Hypothalamus (tissue), 51 donors: ENCODE measurements at regions not wholly inside any gene's neighbourhood (a gene's known extent, or its start where the extent isn't known, plus 50 kb on each side); places are given as distances from the start of the nearest gene placed in this dataset.

Experiments used
- DNase-seq, 51 donors: peaks; one replicate each; lab custom pipeline; 2025; lab: John Stamatoyannopoulos, UW

DNA sequence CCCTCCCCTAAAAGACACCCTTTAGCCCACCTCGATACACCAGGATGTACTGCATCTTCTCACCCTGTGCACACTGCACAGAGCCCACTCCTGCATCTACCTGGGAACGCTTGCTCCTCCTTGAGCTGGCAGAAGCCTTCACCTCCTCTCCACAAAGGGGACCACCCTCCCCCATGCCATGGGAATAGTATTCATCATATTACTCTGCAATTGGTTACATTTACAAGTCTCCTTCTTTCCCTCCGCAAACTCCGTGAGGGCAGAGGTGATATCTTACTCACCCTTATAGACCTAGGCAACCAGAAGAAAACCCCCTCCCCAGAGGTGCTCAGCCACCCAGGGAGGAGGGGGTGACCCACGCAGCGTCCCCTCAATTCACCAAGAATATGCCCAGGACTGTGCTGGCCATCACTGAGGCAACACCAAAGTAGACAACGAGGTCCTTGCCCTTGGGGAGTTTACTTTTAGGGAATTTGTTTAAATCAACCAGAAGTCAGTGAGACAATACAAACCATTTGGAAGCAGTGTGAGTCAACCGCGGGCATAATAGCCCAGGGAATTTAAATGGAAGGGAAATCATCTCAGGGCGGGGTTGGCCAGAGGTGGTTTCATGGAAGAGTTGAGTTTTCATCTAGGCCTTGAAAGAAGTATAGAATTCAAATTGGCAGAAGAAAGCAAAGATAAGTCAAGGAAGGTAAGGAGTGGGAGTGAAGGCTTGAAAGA lies 214.5 kb downstream of the BARX2 start:
- no peak for DNase-seq

DNA sequence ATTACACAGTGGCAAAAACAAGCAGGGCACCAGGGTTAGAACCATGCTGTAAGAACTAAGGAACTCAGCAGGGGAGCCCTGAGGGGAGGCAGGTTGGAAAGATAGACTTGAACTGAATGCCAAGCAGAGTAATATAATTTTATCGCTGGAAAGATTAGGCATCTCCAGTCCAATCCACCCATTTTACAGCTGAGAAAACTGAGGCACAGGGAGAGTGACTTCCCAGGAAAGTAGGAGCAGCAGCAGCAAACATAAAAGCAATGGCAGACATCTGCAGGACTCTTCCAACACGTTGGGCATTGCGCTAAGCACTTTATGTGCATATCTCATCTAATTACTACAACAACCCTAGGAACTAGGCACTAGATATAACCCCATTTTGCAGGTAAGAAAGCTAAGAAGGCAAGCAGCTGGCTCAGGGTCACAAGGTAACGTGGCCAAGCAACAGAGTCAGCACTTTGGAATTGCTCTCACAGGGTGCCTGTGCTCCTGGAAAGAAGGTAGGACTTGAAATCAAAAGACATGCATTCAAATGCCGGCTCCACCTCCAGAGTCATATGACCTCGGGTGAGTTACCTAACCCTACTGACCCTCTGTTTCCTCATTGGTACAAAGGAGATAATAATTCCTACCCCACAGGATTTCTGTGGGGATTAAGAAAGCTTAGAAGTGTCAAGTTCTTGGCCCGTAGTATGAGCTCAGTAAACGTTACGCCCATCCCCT lies 215.3 kb downstream of the BARX2 start:
- no peak for DNase-seq

DNA sequence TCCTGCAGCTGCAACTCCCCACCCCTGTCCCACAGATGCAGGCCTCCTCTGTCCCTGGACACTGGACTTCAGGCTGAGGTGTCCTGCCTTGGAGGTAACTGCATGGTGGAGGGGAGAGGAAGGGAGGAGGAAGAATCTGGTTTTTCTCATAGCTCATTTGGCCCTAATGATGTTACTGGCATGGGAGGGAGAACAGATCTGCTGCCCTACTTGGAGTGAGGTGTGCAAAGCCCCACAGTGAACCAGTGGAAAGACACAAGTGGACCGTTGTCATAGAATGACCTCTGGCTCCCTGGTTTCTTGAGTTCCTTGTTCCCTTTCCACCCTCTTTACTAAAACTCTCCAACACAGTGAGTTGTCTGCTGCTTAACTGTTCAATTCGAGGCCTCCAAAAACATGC lies 215.9 kb downstream of the BARX2 start:
- DNase-seq, result no peak

DNA sequence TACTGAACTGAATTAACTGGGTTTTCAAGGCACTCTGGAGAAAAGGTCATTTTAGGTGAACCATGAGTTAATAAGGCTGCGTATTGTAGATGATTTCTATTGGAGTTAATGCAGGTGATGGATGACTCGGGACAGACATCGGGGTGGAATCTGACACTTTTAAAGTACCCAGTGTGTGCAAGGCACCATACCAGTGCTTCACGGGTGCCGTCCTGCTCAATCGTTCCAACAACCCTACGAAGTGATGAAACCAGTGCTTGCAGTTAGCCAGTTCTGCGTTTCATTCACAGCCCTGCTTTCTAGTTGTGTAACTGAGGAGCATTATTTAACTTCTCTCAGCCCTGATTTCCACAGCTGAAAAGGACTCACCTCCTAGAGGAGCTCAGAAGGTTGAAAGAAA lies 216.5 kb downstream of the BARX2 start:
- no peak for DNase-seq

DNA sequence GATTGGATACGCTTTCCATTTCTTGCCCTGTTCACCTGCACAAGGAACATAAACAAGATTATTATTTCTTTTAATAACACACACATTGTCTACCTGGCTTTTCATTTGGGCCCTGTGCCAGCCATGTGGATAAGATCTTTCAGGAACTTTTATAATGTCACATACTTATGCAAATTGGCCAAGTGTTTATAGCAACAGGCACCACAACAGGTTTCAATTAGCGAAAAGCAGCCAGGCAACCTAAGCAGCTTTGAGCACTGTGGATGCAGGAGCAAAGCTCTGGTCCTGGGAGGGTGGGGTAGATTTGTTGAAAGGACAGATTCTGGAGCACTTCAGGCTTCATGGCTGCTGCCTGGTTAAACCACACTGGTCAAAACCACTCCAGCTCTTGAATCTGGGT lies 217.4 kb downstream of the BARX2 start:
- DNase-seq, result peak in 1 of 51 donors; percentile 9

DNA sequence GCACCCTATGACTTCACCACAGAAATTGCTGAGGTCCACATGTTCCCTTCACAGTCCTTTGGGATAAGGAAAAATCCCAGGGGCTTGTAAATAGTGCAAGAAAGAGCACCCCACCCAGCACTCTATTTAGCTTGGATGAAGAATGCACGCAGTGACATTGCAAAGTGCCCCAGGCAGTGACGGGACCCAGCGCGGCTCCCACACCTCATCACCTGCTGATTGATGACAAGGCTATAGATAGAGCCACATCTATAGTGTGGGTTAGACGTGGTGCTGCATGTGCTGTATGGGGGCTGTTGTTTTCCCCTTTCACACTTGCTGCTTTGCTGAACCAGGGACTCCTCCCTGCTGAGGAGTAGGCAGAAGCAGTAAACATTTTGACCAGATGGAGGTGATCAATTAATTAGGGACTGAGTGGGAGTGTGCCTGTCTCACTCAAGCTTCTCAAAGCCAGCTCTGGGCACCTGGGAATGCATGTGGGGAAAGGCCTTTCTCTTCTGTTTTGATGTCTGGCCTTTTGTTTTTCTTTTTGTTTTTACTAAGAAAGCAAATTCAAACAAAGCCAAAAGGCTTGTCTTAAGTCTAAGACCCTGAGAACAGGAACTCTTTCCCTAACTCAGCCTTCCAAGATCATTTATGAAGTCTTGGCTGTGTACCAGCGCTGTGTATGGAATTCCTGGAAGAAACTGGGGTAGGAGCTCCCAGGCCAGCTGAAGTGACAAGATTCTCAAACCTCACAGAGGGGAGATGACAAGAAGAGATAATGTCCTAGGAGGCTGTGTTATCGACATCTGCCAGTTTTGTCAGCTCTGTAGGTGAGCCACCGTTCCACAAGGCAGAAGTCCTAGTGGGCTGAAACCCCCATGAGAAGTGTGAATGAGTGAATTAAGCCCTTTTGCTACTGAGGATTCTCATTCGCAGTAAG lies 219.7 kb downstream of the BARX2 start:
- DNase-seq, result no peak

DNA sequence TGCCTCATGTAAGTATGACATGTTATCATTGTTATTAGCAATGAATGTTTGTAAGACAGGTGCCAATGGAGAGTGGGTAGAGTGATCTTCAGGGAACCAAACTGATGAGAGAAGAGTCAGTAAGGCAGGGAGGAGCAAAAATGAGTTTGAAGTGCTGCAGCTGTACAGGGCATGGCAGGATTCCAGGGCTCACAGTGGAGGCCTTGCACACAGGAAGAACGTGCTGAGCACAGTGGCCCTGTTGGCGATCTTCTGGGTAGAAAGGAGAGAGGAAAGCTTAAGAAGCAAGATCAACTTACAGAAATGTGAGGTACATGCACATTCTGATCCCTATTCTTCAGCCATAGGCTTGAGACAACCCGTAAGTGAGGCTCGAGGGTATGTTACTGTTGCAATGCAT lies 219.3 kb upstream of the TMEM45B start:
- no peak for DNase-seq

DNA sequence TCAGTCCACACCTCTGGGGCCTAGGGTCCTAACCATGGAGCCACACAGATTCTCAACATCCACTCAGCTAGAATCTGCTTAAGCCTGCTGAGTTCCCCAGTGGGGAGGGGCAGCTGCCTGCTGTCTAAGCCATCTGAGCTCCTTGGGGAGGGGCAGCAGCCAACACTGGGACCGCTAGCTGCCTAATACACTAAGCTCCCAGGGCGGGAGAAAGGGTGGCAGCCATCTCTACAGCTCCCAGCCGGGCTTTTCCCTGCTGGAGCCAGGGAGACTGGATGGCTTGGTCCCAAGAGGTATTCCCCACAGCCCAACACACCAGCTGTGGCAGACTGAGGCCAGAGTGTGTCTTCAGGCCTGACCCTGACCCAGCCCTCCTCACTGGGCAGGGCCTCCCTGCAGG lies 217.3 kb upstream of the TMEM45B start:
- DNase-seq, result no peak

DNA sequence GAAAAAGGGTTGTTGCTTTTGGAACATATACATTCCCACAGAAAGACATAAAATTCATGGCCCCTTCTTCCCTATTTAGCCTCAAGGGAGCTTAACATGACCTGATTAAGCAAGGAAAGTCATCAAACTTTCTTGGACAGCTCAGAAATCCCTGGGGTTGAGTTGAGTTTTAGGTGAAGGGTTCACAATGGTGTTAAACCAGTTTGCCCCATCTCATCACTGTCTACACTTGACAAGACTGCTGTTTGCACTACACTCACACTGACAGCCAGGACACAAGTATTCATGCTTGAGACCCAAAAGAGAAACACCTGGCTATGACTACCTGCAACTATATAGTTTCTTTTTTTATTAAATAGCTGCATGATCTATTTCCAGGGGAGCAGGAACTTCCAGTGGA lies 209.8 kb upstream of the TMEM45B start:
- no peak for DNase-seq

DNA sequence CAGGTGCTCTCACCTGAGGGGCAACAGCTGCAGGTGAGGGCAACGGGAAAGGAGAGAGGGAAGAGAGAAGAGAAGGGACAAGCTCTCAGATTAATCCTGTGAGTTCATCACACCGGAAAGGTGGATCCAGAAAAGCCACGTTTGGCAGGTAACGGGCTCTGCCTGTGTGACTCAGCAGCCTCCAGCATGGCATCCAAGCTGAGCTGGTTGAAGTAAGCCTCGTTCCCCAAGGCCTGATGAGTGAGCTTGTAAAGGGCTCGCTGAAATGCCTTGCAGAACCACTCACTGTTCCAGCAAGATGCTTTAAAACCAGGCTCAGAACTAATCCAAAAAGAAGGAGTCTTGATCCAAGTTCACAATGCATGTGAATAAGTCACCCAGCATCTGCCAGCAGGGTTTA lies 206.9 kb upstream of the TMEM45B start:
- no peak for DNase-seq

DNA sequence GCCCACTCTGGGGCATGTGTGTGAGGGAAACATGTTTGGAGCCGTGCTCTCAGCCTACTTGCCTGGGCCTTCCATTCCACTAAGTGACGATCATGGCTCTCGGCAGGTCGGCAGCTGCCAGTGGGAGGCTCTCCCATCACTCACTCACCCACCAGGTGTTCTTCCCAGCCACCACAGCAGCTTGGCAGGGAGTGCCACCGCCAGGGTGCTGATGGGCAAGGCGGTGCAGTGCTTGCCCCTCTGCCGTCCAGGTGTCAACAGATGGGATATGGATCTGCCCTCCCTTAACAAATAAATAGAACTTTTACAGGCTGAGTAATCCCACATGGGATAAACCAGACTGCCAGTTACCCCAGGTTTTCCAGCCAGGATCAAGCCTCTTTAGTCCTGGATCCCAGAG lies 205.5 kb upstream of the TMEM45B start:
- DNase-seq, result no peak

DNA sequence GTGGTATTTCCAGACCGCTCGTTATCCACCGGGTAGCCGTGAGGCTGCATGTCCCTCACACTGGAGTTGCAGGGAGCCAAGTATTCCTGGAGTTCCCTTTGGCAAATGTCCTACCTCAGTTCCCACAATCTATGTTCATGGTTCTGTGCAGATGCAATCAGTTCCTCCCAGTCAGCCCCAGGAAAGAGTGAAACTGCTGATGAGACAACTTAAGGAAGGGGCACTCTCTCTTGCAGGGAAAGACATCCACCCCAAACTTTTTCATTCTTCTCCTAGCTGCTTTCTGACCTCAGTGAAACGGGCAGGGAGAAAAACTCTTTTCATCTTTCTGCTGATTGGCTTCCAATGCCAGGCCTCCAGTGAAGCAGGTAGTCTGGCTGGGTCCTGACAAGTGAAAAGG lies 205.1 kb upstream of the TMEM45B start:
- no peak for DNase-seq

DNA sequence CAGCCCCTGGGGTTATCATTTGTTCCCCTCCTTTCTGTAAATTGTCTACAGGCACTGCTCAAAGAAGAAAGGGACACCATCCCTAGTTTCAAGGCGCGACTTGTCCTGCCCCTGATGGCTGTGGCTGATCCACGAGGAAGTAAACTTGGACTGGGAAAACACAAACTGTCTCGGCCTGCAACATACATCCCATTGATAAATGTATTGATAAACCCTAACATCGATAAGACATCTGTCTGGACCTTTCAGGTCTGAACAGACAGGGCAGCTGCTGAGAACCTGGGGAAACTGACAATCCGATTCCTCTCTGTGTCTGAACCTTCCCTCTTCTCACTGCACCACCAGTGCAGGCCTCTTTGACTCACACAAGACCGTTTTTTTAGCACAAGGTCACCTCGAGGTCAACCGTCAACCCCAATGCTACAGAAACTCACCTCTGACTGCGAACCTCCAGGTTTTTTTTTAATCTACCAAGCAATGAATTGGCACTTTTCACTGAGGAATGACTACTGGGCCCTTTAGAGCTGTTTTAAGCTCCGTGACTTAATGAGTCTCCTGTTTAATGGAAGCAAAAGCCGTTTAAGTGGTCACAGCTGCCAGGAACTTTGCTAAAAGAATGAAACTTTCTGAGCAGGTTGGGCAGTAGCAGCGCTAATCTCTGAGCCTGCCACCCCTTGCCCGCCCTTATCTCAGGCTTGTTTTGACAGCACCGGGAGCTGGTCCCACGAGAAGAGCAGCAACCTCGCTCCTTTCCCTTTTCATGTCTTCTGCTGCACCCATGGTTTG lies 203.8 kb upstream of the TMEM45B start:
- no peak for DNase-seq

DNA sequence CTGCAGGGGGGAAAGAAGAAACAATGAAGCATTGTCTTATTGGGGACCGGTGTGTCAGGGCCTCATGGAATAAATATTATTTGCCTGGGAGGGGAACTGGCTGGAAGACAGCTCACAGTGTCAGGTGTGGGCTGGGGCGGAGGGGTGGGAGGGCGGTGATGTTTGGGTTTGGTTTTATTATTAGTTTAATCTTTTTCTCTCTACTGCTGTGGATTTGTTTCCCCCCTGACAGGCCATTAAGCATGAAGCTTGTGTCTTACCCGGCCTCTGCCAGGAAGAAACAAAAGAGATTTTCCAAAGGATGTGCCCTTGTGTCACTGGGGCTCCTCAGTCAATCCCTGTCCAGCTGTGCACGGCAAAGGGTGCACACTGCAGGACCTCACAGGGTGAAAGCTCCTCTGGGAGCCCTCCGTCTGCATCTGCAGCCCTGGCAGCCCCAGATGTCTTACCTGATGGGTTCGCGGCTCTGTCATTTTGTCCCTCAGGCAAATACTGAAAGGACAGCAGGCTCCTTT lies 203.1 kb upstream of the TMEM45B start:
- no peak for DNase-seq

DNA sequence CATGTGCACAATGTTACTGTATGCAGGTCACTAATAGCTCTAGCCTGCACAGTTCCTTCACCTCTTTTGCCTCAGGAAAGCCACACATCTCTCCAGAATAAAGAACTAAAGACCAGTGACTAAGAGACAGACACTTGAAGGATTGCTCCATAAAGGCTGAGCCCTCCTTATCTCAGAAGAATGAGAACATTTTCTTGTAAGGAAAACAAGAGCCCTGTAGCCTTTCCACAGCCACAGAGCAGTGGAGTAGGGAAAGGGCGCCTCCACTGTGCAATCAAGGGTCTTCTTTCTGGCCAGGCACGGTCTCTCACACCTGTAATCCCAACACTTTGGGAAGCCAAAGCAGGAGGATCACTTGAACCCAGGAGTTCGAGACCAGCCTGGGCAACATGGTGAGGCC lies 202.6 kb upstream of the TMEM45B start:
- no peak for DNase-seq

DNA sequence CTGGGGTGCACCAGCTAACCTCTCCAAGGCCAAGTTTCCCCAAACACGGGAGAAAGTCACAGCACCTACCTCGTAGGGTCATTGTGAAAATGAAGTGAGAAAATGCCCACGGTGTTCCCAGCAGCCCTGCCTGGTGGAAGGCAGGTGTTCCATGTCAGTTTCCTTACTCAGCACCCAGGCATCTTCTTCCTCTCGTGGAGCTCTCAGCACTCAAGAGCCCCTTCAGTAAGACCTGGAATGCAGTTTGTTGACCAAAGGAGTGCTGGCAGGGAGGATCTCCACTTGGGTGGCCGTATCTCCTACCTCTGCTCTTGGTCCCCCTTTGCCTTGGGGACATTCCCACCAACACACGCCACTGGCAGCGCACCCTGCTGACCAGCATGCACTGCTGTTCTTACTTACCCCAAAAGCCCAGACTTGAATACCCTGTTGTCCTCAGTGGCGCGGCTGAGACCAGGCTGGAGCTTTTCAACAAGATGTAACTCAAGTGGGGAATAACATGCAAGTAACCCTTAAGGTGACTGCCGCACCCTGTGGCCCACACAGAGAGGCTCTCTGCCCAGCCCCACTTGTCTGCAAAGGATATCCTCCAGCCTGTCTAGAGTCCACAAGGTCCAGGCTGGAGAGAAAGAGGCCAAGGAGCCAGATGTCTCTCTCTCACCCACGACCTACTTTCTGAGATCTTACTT lies 201.2 kb upstream of the TMEM45B start:
- no peak for DNase-seq

DNA sequence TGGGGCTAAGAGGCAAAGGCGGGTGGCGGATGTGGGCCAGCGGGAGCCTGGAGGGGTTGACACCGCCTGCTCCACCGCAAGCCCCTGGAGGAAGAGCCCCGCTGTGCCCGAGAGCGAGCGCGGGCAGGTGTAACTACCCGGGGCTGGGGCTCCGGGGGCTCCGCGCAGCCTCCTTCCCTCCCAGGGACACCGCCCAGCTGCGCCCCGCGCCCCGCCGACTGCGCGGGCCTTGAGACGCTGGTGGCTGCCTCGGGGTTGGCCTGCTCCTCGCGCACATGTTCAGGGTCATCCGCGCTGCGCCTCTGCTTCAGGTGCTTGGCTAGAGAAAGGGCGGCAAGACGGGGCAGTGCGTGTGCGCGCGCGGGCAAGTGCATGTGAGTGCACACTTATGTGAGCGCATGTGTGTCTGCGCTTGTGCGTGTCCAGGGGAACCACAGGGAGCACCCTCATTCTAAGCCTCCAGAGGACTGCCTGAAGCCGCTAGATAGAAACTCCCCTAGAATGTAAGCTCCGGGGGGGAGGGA lies 197.5 kb upstream of the TMEM45B start:
- DNase-seq, result no peak

DNA sequence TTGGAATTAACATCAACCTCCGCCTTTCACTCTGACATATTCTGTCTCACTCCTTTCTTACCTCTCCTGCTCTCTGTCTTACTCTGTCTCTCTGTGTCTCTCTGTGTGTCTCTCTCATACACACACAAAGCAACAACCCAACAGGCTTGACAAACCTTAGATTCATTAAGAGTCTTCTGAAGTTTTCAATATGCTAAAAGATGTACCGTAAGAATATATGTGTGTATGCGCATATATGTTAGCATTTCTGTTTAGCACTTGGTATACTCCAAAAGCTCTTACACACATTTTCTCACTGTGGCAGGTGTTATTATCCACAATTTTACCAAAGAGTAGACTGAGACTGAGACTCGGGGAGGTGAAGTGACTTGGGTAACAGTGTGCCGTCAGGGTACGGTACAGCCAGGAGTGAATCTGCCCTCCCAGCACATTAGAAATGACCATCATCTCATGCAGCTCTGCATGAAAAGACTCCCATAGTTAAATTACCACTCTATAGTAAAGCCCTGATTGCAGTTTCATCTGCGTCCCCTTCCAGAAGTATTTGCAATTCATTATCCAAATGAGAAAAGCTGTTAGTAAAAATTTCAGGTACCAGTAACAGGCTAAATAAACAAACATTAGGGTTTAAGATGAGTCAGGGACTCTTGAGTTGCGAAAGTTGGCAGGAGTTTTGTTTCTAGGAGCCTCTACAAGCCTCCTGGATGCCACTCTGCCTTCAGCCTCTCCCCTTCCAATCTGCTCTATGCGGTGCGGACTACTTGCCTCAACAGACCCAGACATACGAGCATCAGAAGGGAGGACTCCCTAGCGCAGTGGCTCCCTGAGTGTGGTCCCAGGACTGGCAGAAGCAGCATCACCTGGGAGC lies 195.2 kb upstream of the TMEM45B start:
- DNase-seq, result no peak

DNA sequence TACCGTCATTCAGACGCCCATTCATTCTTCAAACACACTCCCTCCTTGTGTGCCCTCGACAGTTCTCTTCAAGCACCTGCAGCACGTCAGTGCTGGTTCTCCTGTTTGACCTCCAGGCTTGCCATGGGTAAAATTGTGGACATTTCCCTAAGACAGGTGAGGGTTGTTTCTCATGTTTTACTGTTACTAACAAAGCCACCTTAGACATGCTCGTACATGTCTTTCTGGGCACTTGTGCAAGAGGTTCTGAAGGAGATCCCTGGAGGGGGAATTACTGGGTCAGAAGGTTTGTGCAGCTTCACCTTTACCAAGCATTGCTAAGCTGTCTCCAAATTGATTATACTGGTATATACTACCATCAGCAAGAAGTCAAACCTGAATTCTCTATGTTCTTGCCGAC lies 189.7 kb upstream of the TMEM45B start:
- DNase-seq, result no peak
